GM13977 (cell line): ENCODE measurements at regions not wholly inside any gene's neighbourhood (a gene's known extent, or its start where the extent isn't known, plus 50 kb on each side); places are given as distances from the start of the nearest gene placed in this dataset.

Experiments
- DNase-seq: peaks from one replicate; pipeline ENCODE4 v3.0.0; 2012; ENCODE audit warnings: low spot score
- CTCF ChIP-seq: IDR thresholded peaks from 2 replicates; pipeline ENCODE4 v1.5.1; 2012; ENCODE audit warnings: mild to moderate bottlenecking, control low read depth; ENCODE audit not compliant: insufficient read depth; ENCODE audit errors: extremely low read depth, missing control alignments
- in situ Hi-C: fragments of 300-500 bp; cut with MboI; formaldehyde crosslinking; loops from one replicate; pipeline ENCODE4 v1.12.0; 2022; ENCODE audit warnings: low sequenced_read_pairs, low pct_unique_long_range_greater_than_20kb, mixed read lengths, inconsistent platforms; ENCODE audit not compliant: unreplicated experiment

- no peak for DNase-seq
- in situ Hi-C loops, result no loop called here
These were observed 62.5 kb downstream of the FAM43A start for GRCh38 chr3:194748225-194748624.

GRCh38 chr3:194749631-194750490 lies 64.2 kb downstream of the FAM43A start:
- TF ChIP-seq CTCF, result no peak
- in situ Hi-C loops, result no loop called here
- no peak for DNase-seq

More at GRCh38 chr3:194748225-194748624, 62.5 kb downstream of the FAM43A start:
- TF ChIP-seq CTCF, result no peak

- no peak for TF ChIP-seq CTCF
- in situ Hi-C loops, result no loop called here
- DNase-seq, result no peak
These were observed 64.8 kb downstream of the FAM43A start for GRCh38 chr3:194750491-194750828.

- TF ChIP-seq CTCF, result no peak
- in situ Hi-C loops, result no loop called here
- DNase-seq, result no peak
These were observed 70.2 kb downstream of the FAM43A start for GRCh38 chr3:194755671-194756459.

- TF ChIP-seq CTCF, result no peak
- DNase-seq, result no peak
These were observed 70.7 kb downstream of the FAM43A start for GRCh38 chr3:194756460-194756779.

GRCh38 chr3:194756791-194757325 lies 71.2 kb downstream of the FAM43A start:
- DNase-seq, result no peak
- in situ Hi-C loops, result no loop called here
- no peak for TF ChIP-seq CTCF

More at GRCh38 chr3:194756460-194756779, 70.7 kb downstream of the FAM43A start:
- in situ Hi-C loops, result no loop called here
